Activated naive CD4-positive, alpha-beta T cell treated with anti-CD3 and anti-CD28 coated beads, Interleukin-2, amount 50 U/mL, for 24 hours (primary cell): ENCODE measurements at regions not wholly inside any gene's neighbourhood (a gene's known extent, or its start where the extent isn't known, plus 50 kb on each side); places are given as distances from the start of the nearest gene placed in this dataset.

Experiments
- H3K27ac Mint-ChIP-seq: one replicate; pipeline ENCODE4 v1.8.0; 2021; ENCODE audit warnings: mild to moderate bottlenecking, mixed read lengths
- H3K27me3 Mint-ChIP-seq: one replicate; pipeline ENCODE4 v1.8.0; 2021; ENCODE audit warnings: mixed read lengths
- H3K36me3 Mint-ChIP-seq: one replicate; pipeline ENCODE4 v1.8.0; 2021; ENCODE audit warnings: mixed read lengths
- H3K4me1 Mint-ChIP-seq: one replicate; pipeline ENCODE4 v1.8.0; 2021; ENCODE audit warnings: mixed read lengths
- H3K4me3 Mint-ChIP-seq: one replicate; pipeline ENCODE4 v1.8.0; 2021; ENCODE audit warnings: mild to moderate bottlenecking, mixed read lengths
- H3K9me3 Mint-ChIP-seq: one replicate; pipeline ENCODE4 v1.8.0; 2021; ENCODE audit warnings: mixed read lengths

DNA sequence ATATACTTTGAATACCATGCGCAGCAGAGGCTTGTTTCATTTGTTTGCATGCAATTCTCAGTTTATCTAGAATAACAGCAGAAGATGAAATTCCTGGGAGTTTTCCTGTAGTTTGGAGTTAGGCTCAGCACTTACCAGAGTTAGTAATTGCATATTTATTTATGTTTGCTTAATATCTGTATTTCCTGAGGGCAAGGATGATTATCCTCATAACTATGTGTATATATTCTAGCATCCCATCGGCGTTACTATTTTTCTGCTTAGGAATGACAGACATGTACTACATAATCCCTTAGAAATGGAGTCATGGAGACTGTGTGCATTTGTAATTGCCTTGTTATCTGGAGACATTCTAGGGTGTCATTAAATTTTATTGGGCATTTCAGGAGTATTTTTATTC, 1184.8 kb downstream of the DTWD2 start:
- no peak overlapping the region for H3K4me3 Mint-ChIP-seq
- peaks cover 15% of the 10 kb centered on the region for H3K9me3 Mint-ChIP-seq
- no peaks in the 10 kb centered on the region for H3K36me3 Mint-ChIP-seq
- no peaks in the 10 kb centered on the region for H3K27me3 Mint-ChIP-seq
- no peak overlapping the region for H3K27ac Mint-ChIP-seq
- no peaks in the 10 kb centered on the region for H3K4me1 Mint-ChIP-seq

DNA sequence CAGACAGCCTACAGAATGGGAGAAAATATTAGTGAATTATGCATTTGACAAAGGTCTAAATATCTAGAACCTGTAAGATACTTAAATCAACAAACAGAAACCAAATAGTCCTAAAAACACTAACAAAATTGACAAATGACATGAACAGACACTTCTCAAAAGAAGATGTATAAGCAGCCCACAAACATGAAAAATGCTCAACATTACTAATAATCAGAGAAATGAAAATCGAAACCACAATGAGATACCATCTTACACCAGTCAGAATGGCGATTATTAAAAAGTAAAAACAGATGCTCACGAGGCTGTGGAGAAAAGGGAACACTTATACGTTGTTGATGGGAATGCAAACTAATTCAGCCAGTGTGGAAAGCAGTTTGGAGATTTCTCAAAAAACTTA, 1186.8 kb downstream of the DTWD2 start:
- no peak overlapping the region for H3K4me3 Mint-ChIP-seq
- H3K27ac Mint-ChIP-seq, result no peak overlapping the region
- no peaks in the 10 kb centered on the region for H3K4me1 Mint-ChIP-seq
- H3K27me3 Mint-ChIP-seq, result no peaks in the 10 kb centered on the region
- no peaks in the 10 kb centered on the region for H3K36me3 Mint-ChIP-seq
- peaks cover 15% of the 10 kb centered on the region for H3K9me3 Mint-ChIP-seq

DNA sequence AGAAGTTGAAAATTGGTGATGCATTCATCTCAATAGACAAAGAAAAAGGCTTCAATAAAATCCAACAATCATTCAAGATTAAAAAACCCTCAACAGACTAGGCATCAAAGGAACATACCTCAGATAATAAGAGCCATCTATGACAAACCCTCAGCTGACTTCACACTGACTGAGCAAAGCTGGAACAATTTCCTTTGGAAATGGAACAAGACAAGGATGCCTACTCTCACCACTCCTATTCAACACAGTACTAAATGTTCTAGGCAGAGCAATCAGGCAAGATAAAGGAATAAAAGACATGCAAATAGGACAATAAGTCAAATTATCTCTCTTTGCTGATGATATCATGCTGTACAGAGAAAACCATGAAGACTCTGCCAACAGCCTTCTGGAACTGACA, 1188.1 kb downstream of the DTWD2 start:
- no peak overlapping the region for H3K4me3 Mint-ChIP-seq
- no peaks in the 10 kb centered on the region for H3K4me1 Mint-ChIP-seq
- no peaks in the 10 kb centered on the region for H3K36me3 Mint-ChIP-seq
- peaks cover 10% of the 10 kb centered on the region for H3K9me3 Mint-ChIP-seq
- H3K27me3 Mint-ChIP-seq, result no peaks in the 10 kb centered on the region
- H3K27ac Mint-ChIP-seq, result no peak overlapping the region

DNA sequence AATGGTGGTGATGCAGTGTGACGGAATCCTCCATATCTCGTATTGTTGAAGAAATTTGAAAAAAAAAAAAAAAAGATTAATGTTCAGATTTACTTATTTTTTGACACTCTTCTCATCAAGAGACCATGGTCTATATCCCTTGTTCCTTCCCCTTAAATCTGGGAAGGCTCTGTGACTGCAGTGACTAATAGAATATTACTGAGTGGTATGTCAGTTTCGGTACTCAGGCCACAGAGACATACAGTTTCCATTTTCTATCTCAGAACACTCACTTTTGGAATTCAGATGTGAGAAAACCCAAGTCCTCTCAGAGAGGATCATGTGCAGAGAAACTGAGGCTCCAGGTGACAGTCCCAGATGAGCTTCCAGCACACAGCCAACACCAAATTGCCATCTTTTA, 1193.5 kb downstream of the DTWD2 start:
- Mint-ChIP-seq H3K4me3 (no peak overlapping the region), H3K9me3 (peaks cover 6% of the 10 kb centered on the region), H3K27ac (no peak overlapping the region), H3K27me3 (no peaks in the 10 kb centered on the region), H3K4me1 (no peaks in the 10 kb centered on the region), H3K36me3 (no peaks in the 10 kb centered on the region)

DNA sequence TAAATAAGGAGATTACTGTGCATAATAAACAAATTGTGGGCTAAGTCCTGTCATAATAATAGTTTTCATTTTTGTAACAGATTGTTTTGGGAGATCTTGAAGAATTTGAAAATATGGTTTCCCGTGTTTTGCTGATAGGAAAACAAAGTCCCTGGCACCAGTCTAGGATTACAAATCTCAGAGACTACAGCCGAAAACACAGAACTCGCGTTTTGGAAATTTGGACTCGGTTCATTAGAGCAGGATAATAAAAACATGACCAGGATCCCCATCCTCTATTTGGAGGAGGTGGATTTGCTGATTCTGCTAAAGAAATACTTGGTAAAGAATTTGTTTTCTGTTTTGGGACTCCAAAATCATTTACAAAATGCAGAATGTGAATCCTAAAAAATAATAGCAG, 1194.4 kb downstream of the DTWD2 start:
- H3K9me3 Mint-ChIP-seq, result peaks cover 6% of the 10 kb centered on the region
- H3K4me1 Mint-ChIP-seq, result no peaks in the 10 kb centered on the region
- no peaks in the 10 kb centered on the region for H3K36me3 Mint-ChIP-seq
- no peak overlapping the region for H3K4me3 Mint-ChIP-seq
- no peaks in the 10 kb centered on the region for H3K27me3 Mint-ChIP-seq
- H3K27ac Mint-ChIP-seq, result no peak overlapping the region

DNA sequence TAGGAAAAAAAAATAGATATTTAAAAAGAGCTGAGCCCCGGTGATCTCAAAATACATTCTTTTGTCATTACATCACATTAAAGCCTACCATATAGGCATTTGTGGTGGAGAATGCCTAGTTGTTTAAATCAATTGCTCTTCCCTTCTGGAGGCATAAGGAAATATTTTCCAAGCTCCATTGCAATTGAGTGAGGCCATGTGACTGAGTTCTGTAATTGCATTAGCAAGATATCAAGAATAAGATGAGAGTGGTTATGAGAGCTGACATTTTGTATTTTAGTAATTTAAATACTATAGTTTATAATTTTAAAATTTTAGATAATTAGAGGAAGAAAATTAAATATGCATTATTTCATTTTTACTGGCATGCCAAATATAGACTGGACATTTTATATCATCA, 1195.9 kb downstream of the DTWD2 start:
- Mint-ChIP-seq H3K4me1 (no peaks in the 10 kb centered on the region), H3K9me3 (peaks cover 6% of the 10 kb centered on the region), H3K4me3 (no peak overlapping the region), H3K36me3 (no peaks in the 10 kb centered on the region), H3K27me3 (no peaks in the 10 kb centered on the region), H3K27ac (no peak overlapping the region)

DNA sequence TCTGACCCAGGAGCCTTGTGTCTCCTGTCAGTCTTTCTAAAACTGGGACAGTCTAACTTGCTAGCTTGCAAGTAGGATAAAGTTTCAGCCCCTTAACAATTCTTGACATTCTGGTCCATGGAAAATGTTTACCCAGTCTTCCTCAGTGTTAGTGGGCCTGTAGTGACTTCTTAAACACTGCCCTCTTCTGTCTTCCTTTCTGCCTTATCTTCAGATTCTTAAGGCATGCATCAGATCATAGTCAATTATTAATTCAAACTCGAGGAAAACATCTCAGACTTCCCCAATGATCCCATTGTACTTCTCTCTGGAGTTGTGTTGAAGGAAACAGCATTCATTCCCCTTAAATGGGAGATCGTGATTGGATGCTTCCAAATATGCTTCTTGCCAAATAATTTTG, 1199.8 kb downstream of the DTWD2 start:
- H3K36me3 Mint-ChIP-seq, result no peaks in the 10 kb centered on the region
- peaks cover 6% of the 10 kb centered on the region for H3K9me3 Mint-ChIP-seq
- no peaks in the 10 kb centered on the region for H3K4me1 Mint-ChIP-seq
- no peak overlapping the region for H3K4me3 Mint-ChIP-seq
- H3K27me3 Mint-ChIP-seq, result no peaks in the 10 kb centered on the region
- H3K27ac Mint-ChIP-seq, result no peak overlapping the region

DNA sequence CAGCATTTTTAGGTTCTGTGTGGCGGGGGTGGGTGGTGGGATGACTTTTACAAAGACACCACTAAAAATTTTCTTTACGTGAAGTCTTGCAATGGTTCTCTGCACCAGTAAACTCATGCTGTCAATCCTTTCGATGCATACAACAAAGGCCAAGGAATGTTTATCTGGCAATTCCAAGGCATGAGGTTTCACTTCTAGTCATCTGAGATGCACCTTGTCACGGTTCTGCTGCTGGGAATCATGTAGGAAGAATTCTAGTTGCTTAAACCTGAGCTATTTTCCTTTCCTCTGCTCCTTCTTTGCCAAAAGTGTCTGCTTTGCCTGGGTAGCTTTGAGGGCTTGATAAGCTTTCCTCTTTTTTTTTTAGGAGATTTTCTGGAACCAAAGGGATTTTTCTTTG, 1204.5 kb upstream of the SEMA6A start:
- no peaks in the 10 kb centered on the region for H3K4me1 Mint-ChIP-seq
- H3K27me3 Mint-ChIP-seq, result no peaks in the 10 kb centered on the region
- H3K36me3 Mint-ChIP-seq, result no peaks in the 10 kb centered on the region
- H3K27ac Mint-ChIP-seq, result no peak overlapping the region
- no peak overlapping the region for H3K4me3 Mint-ChIP-seq
- H3K9me3 Mint-ChIP-seq, result no peaks in the 10 kb centered on the region

DNA sequence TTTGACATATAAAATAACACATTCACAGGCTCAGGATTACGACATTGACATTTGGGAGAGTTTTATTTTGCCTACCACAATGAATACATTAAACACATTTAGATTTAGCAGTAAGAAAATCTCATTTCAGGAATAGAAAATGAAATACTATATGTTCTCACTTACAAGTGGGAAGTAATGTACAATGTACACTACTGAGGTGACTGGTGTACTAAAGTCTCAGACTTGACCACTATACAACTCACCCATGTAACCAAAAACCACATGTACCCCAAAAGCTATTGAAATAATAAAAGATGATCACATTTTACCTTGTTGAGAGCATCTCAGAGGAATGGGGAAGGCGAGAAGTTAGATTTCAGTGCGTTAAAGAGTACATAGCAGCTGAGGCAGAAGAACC, 1202.4 kb upstream of the SEMA6A start:
- Mint-ChIP-seq H3K9me3 (no peaks in the 10 kb centered on the region), H3K27ac (no peak overlapping the region), H3K4me1 (no peaks in the 10 kb centered on the region), H3K36me3 (no peaks in the 10 kb centered on the region), H3K27me3 (no peaks in the 10 kb centered on the region), H3K4me3 (no peak overlapping the region)

DNA sequence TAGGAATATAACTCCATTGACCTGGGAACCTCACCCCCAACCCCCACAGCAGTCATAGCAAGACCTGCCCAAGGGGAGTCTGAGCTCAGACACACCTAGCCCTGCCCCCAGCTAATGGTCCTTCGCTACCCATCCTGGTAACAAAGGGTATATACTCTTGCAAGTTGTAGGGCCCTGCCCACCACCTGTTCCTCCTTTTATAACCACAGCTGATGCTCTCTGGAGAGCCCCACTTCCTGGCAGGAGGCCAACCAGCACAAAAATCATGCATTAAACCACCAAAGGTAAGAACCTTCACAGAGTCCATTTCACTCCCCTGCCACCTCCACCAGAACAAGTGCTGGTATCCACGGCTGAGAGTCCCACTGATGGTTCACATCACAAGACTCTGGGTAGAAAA, 1195.3 kb upstream of the SEMA6A start:
- no peak overlapping the region for H3K4me3 Mint-ChIP-seq
- peaks cover 17% of the 10 kb centered on the region for H3K9me3 Mint-ChIP-seq
- no peak overlapping the region for H3K27ac Mint-ChIP-seq
- no peaks in the 10 kb centered on the region for H3K36me3 Mint-ChIP-seq
- H3K4me1 Mint-ChIP-seq, result no peaks in the 10 kb centered on the region
- H3K27me3 Mint-ChIP-seq, result peaks cover 1% of the 10 kb centered on the region

DNA sequence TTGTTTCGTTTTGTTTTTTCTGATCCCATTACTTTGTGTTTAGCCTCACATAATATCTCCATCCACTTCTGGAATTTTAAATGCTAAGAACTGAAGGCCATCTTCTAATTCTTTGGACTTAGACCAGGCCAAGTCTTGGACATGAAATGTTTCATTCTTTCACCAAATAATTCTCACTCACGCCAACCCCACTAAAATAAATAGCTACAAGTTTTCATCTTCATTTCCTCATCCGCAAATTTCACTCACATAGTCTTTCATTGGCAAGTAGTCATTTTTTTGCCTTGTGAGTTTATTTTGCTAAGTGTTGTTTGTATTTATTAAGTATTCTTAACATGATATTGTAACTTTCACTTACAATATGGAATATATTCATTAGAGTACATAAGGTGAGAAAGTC, 1188.6 kb upstream of the SEMA6A start:
- H3K4me3 Mint-ChIP-seq, result no peak overlapping the region

DNA sequence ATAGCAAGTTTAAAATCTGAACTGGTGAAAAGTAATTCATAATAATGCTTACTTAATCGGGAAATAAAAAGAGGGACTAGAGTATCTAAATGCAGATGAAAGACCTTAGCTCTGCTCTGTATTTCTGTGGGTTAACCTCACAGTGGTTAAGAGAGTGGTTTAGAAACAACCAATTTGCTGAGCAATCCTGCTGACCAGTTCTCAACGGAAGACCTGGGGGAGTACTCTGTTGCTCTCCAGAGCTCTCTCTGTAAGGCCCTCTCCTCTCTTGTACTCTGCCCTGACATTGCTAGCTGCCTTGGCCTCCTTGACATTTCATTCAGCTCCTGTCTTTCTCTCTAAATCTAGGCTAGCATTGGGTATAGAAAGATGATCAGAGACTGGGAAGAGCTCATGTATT, 1186.6 kb upstream of the SEMA6A start:
- H3K27me3 Mint-ChIP-seq, result no peaks in the 10 kb centered on the region
- H3K9me3 Mint-ChIP-seq, result no peaks in the 10 kb centered on the region

More for the DNA sequence above, 1188.6 kb upstream of the SEMA6A start:
- Mint-ChIP-seq H3K36me3 (no peaks in the 10 kb centered on the region), H3K27ac (no peak overlapping the region), H3K9me3 (peaks cover 2% of the 10 kb centered on the region), H3K4me1 (no peaks in the 10 kb centered on the region), H3K27me3 (no peaks in the 10 kb centered on the region)

DNA sequence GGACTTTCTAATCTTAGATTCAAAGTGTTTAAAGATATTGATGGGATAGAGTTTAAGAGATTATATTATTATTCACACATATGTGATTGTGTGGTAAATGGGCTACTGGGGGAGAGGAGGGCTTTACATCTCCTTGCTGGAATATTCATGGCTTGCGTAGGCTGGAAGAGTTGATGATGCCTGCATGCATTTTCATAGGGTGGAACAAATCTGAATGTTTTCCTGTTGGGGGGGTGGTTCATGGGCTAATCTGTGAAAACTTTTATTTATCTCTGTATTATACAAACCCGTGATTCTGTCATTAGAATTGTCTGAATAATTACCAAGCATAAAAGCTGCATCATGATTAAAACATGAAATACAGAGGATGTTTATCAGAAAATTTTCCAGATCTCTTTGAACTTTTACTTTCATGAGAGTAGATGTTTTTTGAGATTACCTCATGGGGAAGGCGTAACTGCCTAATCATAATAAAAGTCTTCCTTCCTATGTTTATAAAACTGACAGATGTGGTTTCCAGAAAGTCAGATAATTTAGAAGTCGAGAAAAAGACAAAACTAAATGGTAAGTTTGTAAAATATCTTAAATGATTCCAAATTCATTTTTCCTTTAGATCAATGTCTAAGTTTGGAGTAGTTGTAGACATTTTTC, 1185.4 kb upstream of the SEMA6A start:
- no peak overlapping the region for H3K27ac Mint-ChIP-seq
- no peaks in the 10 kb centered on the region for H3K36me3 Mint-ChIP-seq
- H3K27me3 Mint-ChIP-seq, result no peaks in the 10 kb centered on the region
- no peak overlapping the region for H3K4me3 Mint-ChIP-seq
- H3K4me1 Mint-ChIP-seq, result no peaks in the 10 kb centered on the region
- no peaks in the 10 kb centered on the region for H3K9me3 Mint-ChIP-seq

More for the DNA sequence above, 1186.6 kb upstream of the SEMA6A start:
- H3K36me3 Mint-ChIP-seq, result no peaks in the 10 kb centered on the region
- H3K4me1 Mint-ChIP-seq, result no peaks in the 10 kb centered on the region
- H3K4me3 Mint-ChIP-seq, result no peak overlapping the region
- H3K27ac Mint-ChIP-seq, result no peak overlapping the region

DNA sequence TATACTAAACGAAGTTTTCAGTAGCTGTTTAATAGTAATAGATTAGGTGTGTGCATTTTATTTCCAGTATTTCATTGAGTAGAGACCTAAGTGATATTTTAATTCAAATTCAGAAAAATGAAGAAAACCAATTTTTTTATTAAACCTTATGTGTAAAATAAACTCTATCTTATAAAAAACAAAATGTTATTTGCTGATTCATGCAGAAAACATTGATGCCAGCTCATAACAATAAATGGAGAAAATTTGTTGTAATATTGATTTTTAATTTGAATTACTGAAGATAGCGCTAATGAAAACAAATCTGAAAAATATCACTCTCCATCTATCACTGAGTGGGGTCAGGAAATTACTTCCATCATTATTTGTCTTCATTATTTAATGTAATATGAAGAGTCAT, 1177.8 kb upstream of the SEMA6A start:
- Mint-ChIP-seq H3K27me3 (no peaks in the 10 kb centered on the region), H3K4me1 (no peaks in the 10 kb centered on the region), H3K4me3 (no peak overlapping the region)

DNA sequence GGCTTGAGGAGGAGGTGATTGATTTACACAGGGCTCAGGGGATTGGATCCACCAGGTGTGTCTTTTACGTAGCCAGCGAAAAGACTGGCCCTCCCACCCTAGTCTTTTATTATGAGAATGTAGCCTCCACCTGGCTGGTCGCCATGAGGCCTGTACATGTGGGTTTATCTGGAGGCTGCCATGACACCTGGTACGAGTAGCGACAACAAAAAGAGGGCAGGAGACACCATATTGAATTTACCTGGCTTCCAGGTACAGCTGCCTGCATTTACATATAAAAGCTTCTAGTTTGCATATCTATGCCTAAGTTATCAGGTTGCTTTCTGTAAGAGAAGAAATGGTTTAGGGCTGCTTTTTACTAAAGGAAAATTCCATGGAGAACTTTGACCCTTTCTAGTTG, 1173.7 kb upstream of the SEMA6A start:
- H3K36me3 Mint-ChIP-seq, result no peaks in the 10 kb centered on the region
- H3K27ac Mint-ChIP-seq, result no peak overlapping the region

More for the DNA sequence above, 1177.8 kb upstream of the SEMA6A start:
- Mint-ChIP-seq H3K36me3 (no peaks in the 10 kb centered on the region), H3K27ac (no peak overlapping the region), H3K9me3 (peaks cover 4% of the 10 kb centered on the region)

DNA sequence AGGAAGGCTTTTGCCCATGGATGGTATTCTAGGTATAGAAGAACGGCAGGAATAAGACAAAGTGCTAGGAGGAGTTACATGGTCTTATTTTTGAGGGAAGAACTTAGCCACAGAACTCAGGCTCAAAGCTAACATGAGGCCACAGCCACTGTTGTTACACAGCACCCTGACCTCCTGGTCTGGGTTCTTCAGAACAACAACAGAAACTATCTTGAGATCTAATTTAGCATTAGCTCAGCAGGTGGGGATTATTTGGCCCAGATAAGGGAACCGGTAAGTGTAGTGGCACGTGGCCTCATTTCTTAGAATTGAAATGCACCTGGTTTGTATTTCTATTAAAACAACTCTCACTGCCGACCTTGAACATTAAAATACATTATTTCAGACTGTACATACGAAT, 1168.7 kb upstream of the SEMA6A start:
- Mint-ChIP-seq H3K27me3 (no peaks in the 10 kb centered on the region), H3K9me3 (peaks cover 13% of the 10 kb centered on the region), H3K27ac (no peak overlapping the region), H3K4me3 (no peak overlapping the region), H3K36me3 (no peaks in the 10 kb centered on the region), H3K4me1 (no peaks in the 10 kb centered on the region)

More for the DNA sequence above, 1173.7 kb upstream of the SEMA6A start:
- peaks cover 4% of the 10 kb centered on the region for H3K9me3 Mint-ChIP-seq
- H3K27me3 Mint-ChIP-seq, result no peaks in the 10 kb centered on the region
- H3K4me3 Mint-ChIP-seq, result no peak overlapping the region
- no peaks in the 10 kb centered on the region for H3K4me1 Mint-ChIP-seq

DNA sequence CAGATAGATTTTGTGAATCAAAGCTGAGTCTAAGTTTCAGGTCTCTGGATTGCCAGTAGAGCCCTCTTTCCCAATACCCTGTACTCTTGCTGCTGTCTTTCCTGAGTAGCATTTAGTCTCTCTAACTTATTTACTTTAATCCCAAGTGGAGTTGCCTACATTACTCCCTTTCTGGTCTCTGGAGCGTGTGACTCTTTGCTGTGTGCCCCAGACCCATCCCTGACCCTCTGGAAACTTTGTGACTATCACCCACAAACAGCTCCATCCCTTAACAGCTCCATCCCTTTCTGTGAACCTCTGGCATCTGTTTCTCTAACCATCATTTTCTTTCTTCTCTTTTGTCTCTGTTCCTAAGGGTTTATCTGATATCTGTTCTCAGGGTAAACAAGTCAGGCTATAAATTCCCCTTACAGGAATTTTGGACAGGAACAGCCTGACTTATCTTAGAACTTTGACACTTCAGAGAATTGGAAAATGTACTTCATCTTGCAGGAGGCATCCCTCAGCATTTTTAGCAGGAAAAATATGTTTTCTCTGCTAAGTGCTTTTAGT, 1167.1 kb upstream of the SEMA6A start:
- Mint-ChIP-seq H3K27me3 (no peaks in the 10 kb centered on the region), H3K36me3 (no peaks in the 10 kb centered on the region), H3K27ac (no peak overlapping the region), H3K9me3 (peaks cover 18% of the 10 kb centered on the region), H3K4me3 (no peak overlapping the region), H3K4me1 (no peaks in the 10 kb centered on the region)
